ENCODE measurements at regions not wholly inside any gene's neighbourhood (a gene's known extent, or its start where the extent isn't known, plus 50 kb on each side); places are given as distances from the start of the nearest gene placed in this dataset.
"Not testable (repeated sequence)": the region's sequence is repeated elsewhere in the genome, so short reads cannot be mapped to it uniquely, and the experiment has no call there.

DNA sequence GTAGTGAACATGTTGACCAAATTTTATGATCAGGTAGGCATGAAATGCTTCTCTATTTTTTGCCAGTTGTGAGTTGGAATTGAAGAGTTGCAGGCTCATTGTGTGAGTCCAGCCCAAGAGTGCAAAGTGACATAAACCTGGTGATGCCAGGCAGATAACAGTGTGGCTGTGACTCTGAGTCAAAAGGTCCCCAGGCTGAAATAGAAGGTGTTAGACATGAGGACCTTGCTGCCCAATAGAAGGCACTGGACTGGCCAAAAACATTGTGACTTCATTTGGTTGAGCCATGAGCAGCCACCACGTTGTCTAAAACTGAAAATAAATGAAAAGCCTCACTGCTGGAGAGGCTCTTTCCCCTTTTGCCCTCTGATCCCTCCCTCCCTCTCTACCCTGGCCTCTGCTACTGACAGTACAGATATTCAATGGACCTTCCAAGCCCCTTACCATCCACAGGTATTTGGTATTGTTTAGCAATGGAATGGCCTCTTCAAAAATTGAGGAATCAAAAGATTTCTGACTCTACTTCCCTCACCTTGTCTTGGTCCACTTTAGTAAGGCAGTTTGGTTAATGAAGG lies 67.8 kb upstream of the ABCD3 start:
- no peak for DNase-seq
- TF ChIP-seq, protein P1, sequence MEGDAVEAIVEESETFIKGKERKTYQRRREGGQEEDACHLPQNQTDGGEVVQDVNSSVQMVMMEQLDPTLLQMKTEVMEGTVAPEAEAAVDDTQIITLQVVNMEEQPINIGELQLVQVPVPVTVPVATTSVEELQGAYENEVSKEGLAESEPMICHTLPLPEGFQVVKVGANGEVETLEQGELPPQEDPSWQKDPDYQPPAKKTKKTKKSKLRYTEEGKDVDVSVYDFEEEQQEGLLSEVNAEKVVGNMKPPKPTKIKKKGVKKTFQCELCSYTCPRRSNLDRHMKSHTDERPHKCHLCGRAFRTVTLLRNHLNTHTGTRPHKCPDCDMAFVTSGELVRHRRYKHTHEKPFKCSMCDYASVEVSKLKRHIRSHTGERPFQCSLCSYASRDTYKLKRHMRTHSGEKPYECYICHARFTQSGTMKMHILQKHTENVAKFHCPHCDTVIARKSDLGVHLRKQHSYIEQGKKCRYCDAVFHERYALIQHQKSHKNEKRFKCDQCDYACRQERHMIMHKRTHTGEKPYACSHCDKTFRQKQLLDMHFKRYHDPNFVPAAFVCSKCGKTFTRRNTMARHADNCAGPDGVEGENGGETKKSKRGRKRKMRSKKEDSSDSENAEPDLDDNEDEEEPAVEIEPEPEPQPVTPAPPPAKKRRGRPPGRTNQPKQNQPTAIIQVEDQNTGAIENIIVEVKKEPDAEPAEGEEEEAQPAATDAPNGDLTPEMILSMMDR (IDR thresholded peaks at IDR 0.05; ENCODE audit: partially characterized antibody, unreplicated experiment) = no peak
- Mint-ChIP-seq H3K27ac (ENCODE audit: unreplicated experiment) (no peak overlapping the region), H3K36me3 (ENCODE audit: unreplicated experiment) (no peaks in the 10 kb centered on the region), H3K9me3 (ENCODE audit: unreplicated experiment) (no peaks in the 10 kb centered on the region), H3K4me1 (ENCODE audit: low read depth, unreplicated experiment) (no peaks in the 10 kb centered on the region), H3K27me3 (ENCODE audit: unreplicated experiment) (peaks cover 1% of the 10 kb centered on the region), H3K4me3 (ENCODE audit: unreplicated experiment) (no peak overlapping the region)

DNA sequence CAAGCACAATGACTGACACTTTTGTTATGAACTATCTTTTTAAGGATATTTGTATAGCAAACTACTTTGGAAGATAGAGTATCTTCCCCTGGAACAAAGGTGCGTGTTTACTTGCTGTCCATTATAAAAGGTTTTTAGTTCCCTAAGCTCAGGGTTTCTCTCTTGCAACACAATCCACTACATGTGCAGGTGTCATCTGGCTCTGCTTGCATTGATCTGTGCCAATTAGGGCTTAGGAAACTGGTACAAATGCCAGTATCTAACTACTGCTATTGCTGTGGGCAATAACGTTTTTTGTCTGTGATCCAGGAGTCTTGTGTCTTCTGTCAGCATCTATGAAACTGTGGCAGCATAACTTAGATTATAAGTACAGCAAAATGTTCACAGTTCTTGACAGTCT lies 68.3 kb upstream of the ABCD3 start:
- TF ChIP-seq, protein P1 (IDR thresholded peaks at IDR 0.05; ENCODE audit: partially characterized antibody, unreplicated experiment) = no peak
- H3K36me3 Mint-ChIP-seq (ENCODE audit: unreplicated experiment) = no peaks in the 10 kb centered on the region
- DNase-seq = no peak
- peaks cover 1% of the 10 kb centered on the region for H3K27me3 Mint-ChIP-seq (ENCODE audit: unreplicated experiment)
- no peak overlapping the region for H3K4me3 Mint-ChIP-seq (ENCODE audit: unreplicated experiment)
- H3K27ac Mint-ChIP-seq (ENCODE audit: unreplicated experiment) = no peak overlapping the region
- no peaks in the 10 kb centered on the region for H3K9me3 Mint-ChIP-seq (ENCODE audit: unreplicated experiment)
- no peaks in the 10 kb centered on the region for H3K4me1 Mint-ChIP-seq (ENCODE audit: low read depth, unreplicated experiment)

DNA sequence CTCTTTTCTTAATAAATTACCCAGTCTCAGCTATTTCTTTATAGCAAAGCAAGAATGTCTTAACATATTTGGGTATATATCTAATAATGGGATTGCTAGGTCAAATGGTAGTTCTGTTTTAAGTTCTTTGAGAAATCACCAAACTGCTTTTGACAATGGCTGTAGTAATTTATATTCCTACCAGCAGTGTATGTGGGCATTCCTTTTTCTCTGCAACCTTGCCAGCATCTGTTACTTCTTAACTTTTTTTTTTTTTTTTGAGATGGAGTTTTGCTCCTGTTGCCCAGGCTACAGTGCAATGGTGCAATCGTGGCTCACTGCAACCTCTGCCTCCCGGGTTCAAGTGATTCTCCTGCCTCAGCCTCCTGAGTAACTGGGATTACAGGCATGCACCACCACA lies 69.8 kb upstream of the ABCD3 start:
- H3K4me1 Mint-ChIP-seq (ENCODE audit: low read depth, unreplicated experiment); H3K27me3 Mint-ChIP-seq (ENCODE audit: unreplicated experiment); H3K4me3 Mint-ChIP-seq (ENCODE audit: unreplicated experiment); H3K27ac Mint-ChIP-seq (ENCODE audit: unreplicated experiment); H3K36me3 Mint-ChIP-seq (ENCODE audit: unreplicated experiment); DNase-seq; H3K9me3 Mint-ChIP-seq (ENCODE audit: unreplicated experiment): not testable (repeated sequence)

DNA sequence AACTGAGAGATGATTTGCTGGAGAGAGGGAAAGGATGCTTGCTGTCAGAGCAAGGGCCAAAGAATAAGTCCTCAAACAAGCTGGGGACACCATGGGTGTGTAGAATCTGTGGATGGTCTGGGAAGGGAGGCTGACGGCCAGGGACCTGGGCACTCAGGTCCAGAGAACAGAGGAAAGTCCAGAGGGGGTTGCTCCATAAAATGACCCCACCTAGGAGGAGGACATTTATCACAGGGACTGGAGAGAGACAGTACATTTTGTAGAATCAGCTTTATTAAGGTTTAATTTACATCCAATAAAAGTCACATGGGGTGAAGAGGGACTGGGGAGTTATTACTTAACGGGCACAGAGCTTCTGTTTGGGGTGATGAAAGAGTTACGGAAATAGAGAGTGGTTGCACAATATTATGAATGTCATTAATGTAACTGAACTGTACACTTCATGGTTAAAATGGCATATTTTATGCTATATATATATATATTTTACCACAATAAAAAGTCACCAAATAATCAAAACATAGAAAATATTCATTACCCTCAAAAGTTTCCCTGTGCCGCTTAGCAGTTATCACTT lies 73.0 kb upstream of the ABCD3 start:
- Mint-ChIP-seq H3K36me3 (ENCODE audit: unreplicated experiment) (no peaks in the 10 kb centered on the region), H3K4me3 (ENCODE audit: unreplicated experiment) (no peak overlapping the region), H3K4me1 (ENCODE audit: low read depth, unreplicated experiment) (no peaks in the 10 kb centered on the region), H3K27ac (ENCODE audit: unreplicated experiment) (no peak overlapping the region), H3K9me3 (ENCODE audit: unreplicated experiment) (no peaks in the 10 kb centered on the region), H3K27me3 (ENCODE audit: unreplicated experiment) (no peaks in the 10 kb centered on the region)
- TF ChIP-seq, protein P1 (IDR thresholded peaks at IDR 0.05; ENCODE audit: partially characterized antibody, unreplicated experiment) = no peak
- no peak for DNase-seq

DNA sequence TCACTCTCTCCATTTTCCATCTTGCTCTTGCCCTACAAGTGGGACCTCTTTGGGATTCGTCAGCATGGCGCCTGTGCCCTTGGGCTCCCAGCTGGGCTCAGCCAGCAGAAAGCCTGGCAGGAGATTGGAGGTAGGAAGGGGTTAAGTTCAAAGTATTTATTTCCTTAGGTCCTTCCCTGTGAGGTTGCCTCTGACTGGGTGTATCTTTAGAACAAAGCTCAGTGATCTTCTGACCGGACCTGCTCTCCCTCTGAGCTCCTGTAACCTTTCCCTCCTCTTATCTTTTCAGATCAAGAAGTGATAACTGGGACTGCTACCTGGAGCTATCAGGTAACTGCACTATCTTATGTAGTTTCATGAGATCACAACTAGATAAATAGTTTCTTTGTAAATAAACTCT lies 75.8 kb upstream of the ABCD3 start:
- Mint-ChIP-seq H3K9me3 (ENCODE audit: unreplicated experiment) (no peaks in the 10 kb centered on the region), H3K4me3 (ENCODE audit: unreplicated experiment) (no peak overlapping the region), H3K36me3 (ENCODE audit: unreplicated experiment) (no peaks in the 10 kb centered on the region), H3K27ac (ENCODE audit: unreplicated experiment) (no peak overlapping the region), H3K27me3 (ENCODE audit: unreplicated experiment) (no peaks in the 10 kb centered on the region), H3K4me1 (ENCODE audit: low read depth, unreplicated experiment) (no peaks in the 10 kb centered on the region)
- TF ChIP-seq, protein P1 (IDR thresholded peaks at IDR 0.05; ENCODE audit: partially characterized antibody, unreplicated experiment) = no peak
- DNase-seq = no peak

Measured in glutamatergic neuron (in vitro differentiated cells).